ENCODE measurements at regions not wholly inside any gene's neighbourhood (a gene's known extent, or its start where the extent isn't known, plus 50 kb on each side); places are given as distances from the start of the nearest gene placed in this dataset.

- intact Hi-C loops (cut with DNase I) = no loop called here
- H3K4me1 ChIP-seq = peaks cover 0 to 13% (median 0%) of the 10 kb centered on the region in 9 donors
- H3K4me3 ChIP-seq = no peak overlapping the region
- H3K27ac ChIP-seq = no peak overlapping the region
- ATAC-seq = no peak
- TF ChIP-seq, protein P1, sequence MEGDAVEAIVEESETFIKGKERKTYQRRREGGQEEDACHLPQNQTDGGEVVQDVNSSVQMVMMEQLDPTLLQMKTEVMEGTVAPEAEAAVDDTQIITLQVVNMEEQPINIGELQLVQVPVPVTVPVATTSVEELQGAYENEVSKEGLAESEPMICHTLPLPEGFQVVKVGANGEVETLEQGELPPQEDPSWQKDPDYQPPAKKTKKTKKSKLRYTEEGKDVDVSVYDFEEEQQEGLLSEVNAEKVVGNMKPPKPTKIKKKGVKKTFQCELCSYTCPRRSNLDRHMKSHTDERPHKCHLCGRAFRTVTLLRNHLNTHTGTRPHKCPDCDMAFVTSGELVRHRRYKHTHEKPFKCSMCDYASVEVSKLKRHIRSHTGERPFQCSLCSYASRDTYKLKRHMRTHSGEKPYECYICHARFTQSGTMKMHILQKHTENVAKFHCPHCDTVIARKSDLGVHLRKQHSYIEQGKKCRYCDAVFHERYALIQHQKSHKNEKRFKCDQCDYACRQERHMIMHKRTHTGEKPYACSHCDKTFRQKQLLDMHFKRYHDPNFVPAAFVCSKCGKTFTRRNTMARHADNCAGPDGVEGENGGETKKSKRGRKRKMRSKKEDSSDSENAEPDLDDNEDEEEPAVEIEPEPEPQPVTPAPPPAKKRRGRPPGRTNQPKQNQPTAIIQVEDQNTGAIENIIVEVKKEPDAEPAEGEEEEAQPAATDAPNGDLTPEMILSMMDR (IDR thresholded peaks at IDR 0.05) = no peak
- DNase-seq = no peak
- H3K36me3 ChIP-seq = no peaks in the 10 kb centered on the region
- H3K27me3 ChIP-seq = no peaks in the 10 kb centered on the region
- H3K9me3 ChIP-seq = no peaks in the 10 kb centered on the region
- WGBS, 2 donors = 86 to 87% methylated on average over 5 of the region's 5 CpGs
Measured at GRCh38 chr11:15864026-15864805, 492.1 kb downstream of the SOX6 start.

DNA sequence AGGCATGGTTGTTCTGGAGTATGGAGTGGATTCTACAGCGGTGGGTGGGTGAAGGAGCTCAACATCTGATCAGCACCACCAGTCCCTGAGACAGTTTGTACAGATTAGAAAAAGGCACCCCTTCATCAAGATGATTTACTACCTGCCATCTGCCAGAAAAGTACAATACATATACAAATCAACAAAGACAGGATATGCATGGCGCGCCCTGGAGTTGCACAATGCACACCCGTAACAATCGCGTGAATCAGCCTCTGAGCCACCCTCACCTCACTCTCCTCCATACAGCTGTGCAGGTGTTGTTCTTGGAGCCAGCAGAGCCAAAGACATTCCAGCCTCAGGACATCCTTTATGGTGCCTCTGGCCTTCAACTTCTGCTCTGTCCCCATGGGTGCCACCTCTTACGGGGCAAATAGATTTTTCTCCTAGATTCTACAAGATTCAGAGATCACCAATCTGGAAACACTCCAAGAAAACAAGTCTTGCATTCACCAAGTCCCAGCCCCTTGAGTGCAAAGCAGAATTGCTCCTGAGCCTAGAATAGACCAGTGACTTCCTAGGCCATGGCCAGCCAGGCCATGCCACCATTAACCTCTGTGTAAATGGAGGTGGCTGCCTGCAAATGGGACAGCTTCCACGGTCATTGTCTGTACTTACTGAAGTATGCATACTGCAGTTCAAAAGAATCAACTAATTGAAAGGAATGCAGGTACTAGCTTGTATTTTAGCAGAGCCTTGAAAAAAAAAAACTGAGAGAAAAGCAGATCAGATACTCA lies 490.9 kb downstream of the SOX6 start:
- intact Hi-C loops (cut with DNase I) = no loop called here
- peaks cover 0 to 13% (median 0%) of the 10 kb centered on the region in 9 donors for H3K4me1 ChIP-seq
- WGBS, 2 donors = 97 to 98% methylated on average over 8 of the region's 8 CpGs
- H3K36me3 ChIP-seq = no peaks in the 10 kb centered on the region
- no peaks in the 10 kb centered on the region for H3K27me3 ChIP-seq
- no peak overlapping the region for H3K4me3 ChIP-seq
- no peaks in the 10 kb centered on the region for H3K9me3 ChIP-seq
- no peak overlapping the region for H3K27ac ChIP-seq
- ATAC-seq (no peak), DNase-seq (no peak)
- TF ChIP-seq, protein P1 (IDR thresholded peaks at IDR 0.05) = no peak

- Histone ChIP-seq H3K4me3 (no peak overlapping the region), H3K4me1 (peaks cover 0 to 5% (median 0%) of the 10 kb centered on the region in 9 donors), H3K9me3 (no peaks in the 10 kb centered on the region), H3K27ac (no peak overlapping the region), H3K27me3 (no peaks in the 10 kb centered on the region), H3K36me3 (no peaks in the 10 kb centered on the region)
- DNase-seq = no peak
- intact Hi-C loops (cut with DNase I) = no loop called here
- TF ChIP-seq, protein P1 (IDR thresholded peaks at IDR 0.05) = no peak
- ATAC-seq = no peak
Measured at GRCh38 chr11:15867871-15868270, 488.5 kb downstream of the SOX6 start.

- intact Hi-C loops (cut with DNase I) = no loop called here
- Histone ChIP-seq H3K4me1 (no peaks in the 10 kb centered on the region), H3K9me3 (peaks cover 0 to 5% (median 0%) of the 10 kb centered on the region in 11 donors), H3K27ac (no peak overlapping the region), H3K27me3 (no peaks in the 10 kb centered on the region), H3K4me3 (no peak overlapping the region), H3K36me3 (no peaks in the 10 kb centered on the region)
- ATAC-seq = no peak
- TF ChIP-seq, protein P1 (IDR thresholded peaks at IDR 0.05) = no peak
- no peak for DNase-seq
- WGBS, 2 donors = 77 to 81% methylated on average over 4 of the region's 4 CpGs
Measured at GRCh38 chr11:15870911-15871310, 485.4 kb downstream of the SOX6 start.

Data from heart right ventricle (tissue), 16 donors.